H9 (cell line): ENCODE measurements at regions not wholly inside any gene's neighbourhood (a gene's known extent, or its start where the extent isn't known, plus 50 kb on each side); places are given as distances from the start of the nearest gene placed in this dataset.

Experiments used
- DNase-seq: peaks from one replicate; pipeline ENCODE4 v3.0.0-alpha.2; 2017
- H2AFZ ChIP-seq: one replicate; pipeline ENCODE4 v1.6.1; 2013; ENCODE audit warnings: mild to moderate bottlenecking, low read length, control low read depth, moderate library complexity
- H2AK5ac ChIP-seq: 2 replicates; pipeline ENCODE4 v1.6.1; 2013; ENCODE audit warnings: low read length, control low read depth, mixed read lengths; ENCODE audit not compliant: insufficient read length
- H2BK120ac ChIP-seq: one replicate; pipeline ENCODE4 v1.6.1; 2013; ENCODE audit warnings: low read depth, mild to moderate bottlenecking, low read length, control low read depth, inconsistent platforms; ENCODE audit not compliant: poor library complexity, severe bottlenecking
- H2BK12ac ChIP-seq: 2 replicates; pipeline ENCODE4 v1.6.1; 2013; ENCODE audit warnings: low read length, control low read depth, mixed read lengths, low read depth; ENCODE audit not compliant: insufficient read length
- H2BK15ac ChIP-seq: 2 replicates; pipeline ENCODE4 v1.6.1; 2013; ENCODE audit warnings: low read depth, low read length, control low read depth
- H2BK20ac ChIP-seq: one replicate; pipeline ENCODE4 v1.6.1; 2013; ENCODE audit warnings: low read depth, mild to moderate bottlenecking, low read length, control low read depth, inconsistent platforms; ENCODE audit not compliant: poor library complexity, severe bottlenecking
- H2BK5ac ChIP-seq: 2 replicates; pipeline ENCODE4 v1.6.1; 2013; ENCODE audit warnings: low read length, control low read depth, mixed read lengths; ENCODE audit not compliant: insufficient read length
- H3K14ac ChIP-seq: 2 replicates; pipeline ENCODE4 v1.6.1; 2013; ENCODE audit warnings: low read length, control low read depth; ENCODE audit not compliant: insufficient read depth
- H3K18ac ChIP-seq: 2 replicates; pipeline ENCODE4 v1.6.1; 2013; ENCODE audit warnings: low read depth, mild to moderate bottlenecking, mixed read lengths, low read length, control low read depth; ENCODE audit not compliant: insufficient read length
- H3K23ac ChIP-seq: 2 replicates; pipeline ENCODE4 v1.6.1; 2013; ENCODE audit warnings: low read length, control low read depth, mixed read lengths, low read depth; ENCODE audit not compliant: insufficient read length
- H3K23me2 ChIP-seq: 2 replicates; pipeline ENCODE4 v1.6.1; 2013; ENCODE audit warnings: low read depth, mild to moderate bottlenecking, mixed read lengths, low read length, control low read depth; ENCODE audit not compliant: insufficient read length, poor library complexity, severe bottlenecking
- H3K27ac ChIP-seq: 2 replicates; pipeline ENCODE4 v1.5.1; 2013; ENCODE audit warnings: low read length, control low read depth, mixed read lengths, low read depth; ENCODE audit not compliant: insufficient read length
- H3K27me3 ChIP-seq: 2 replicates; pipeline ENCODE4 v1.6.1; 2013; ENCODE audit warnings: low read length, control low read depth, inconsistent platforms; ENCODE audit not compliant: insufficient read depth
- H3K4ac ChIP-seq: 2 replicates; pipeline ENCODE4 v1.6.1; 2013; ENCODE audit warnings: low read depth, mild to moderate bottlenecking, control low read depth, inconsistent platforms, low read length, moderate library complexity
- H3K4me1 ChIP-seq: 2 replicates; pipeline ENCODE4 v1.6.1; 2013; ENCODE audit warnings: low read length, control low read depth, inconsistent platforms; ENCODE audit not compliant: insufficient read depth
- H3K4me2 ChIP-seq: 2 replicates; pipeline ENCODE4 v1.6.1; 2013; ENCODE audit warnings: low read length, control low read depth, mixed read lengths; ENCODE audit not compliant: insufficient read length, insufficient read depth
- H3K56ac ChIP-seq: 2 replicates; pipeline ENCODE4 v1.6.1; 2013; ENCODE audit warnings: low read depth, mild to moderate bottlenecking, mixed read lengths, low read length, control low read depth; ENCODE audit not compliant: insufficient read length
- H3K79me1 ChIP-seq: 2 replicates; pipeline ENCODE4 v1.6.1; 2013; ENCODE audit warnings: low read depth, mild to moderate bottlenecking, moderate library complexity, low read length, control low read depth, inconsistent platforms; ENCODE audit not compliant: insufficient read depth, poor library complexity, severe bottlenecking
- H3K79me2 ChIP-seq: 2 replicates; pipeline ENCODE4 v1.6.1; 2013; ENCODE audit warnings: low read length, control low read depth, inconsistent platforms; ENCODE audit not compliant: insufficient read depth
- H3K9ac ChIP-seq: 2 replicates; pipeline ENCODE4 v1.6.1; 2013; ENCODE audit warnings: low read length, control low read depth, mixed read lengths; ENCODE audit not compliant: insufficient read length; ENCODE audit errors: extremely low read depth
- H3K9me3 ChIP-seq: one replicate; pipeline ENCODE4 v1.6.1; 2013; ENCODE audit warnings: low read depth, low read length, inconsistent platforms; ENCODE audit not compliant: control insufficient read depth
- H3T11ph ChIP-seq: one replicate; pipeline ENCODE4 v1.6.1; 2013; ENCODE audit warnings: mild to moderate bottlenecking, low read length, control low read depth, inconsistent platforms
- H4K20me1 ChIP-seq: one replicate; pipeline ENCODE4 v1.6.1; 2013; ENCODE audit not compliant: control insufficient read depth, insufficient read length, insufficient read depth
- H4K5ac ChIP-seq: 2 replicates; pipeline ENCODE4 v1.6.1; 2013; ENCODE audit warnings: low read depth, mild to moderate bottlenecking, mixed read lengths, low read length, control low read depth; ENCODE audit not compliant: insufficient read length
- H4K8ac ChIP-seq: replicated peaks from 2 replicates; pipeline ENCODE4 v1.6.1; 2013; ENCODE audit warnings: low read length, control low read depth, mixed read lengths, low read depth; ENCODE audit not compliant: insufficient read length
- H4K91ac ChIP-seq: 2 replicates; pipeline ENCODE4 v1.6.1; 2013; ENCODE audit warnings: low read depth, mild to moderate bottlenecking, moderate library complexity, mixed read lengths, low read length, control low read depth; ENCODE audit not compliant: insufficient read length
- H3K27ac Mint-ChIP-seq, 3 experiments: 2 replicates in 2 of 3; 3 replicates in 1 of 3; pipeline ENCODE4 v1.8.0; 2020 to 2021; ENCODE audit warnings: mixed read lengths in 3 of 3, mild to moderate bottlenecking in 1 of 3, moderate library complexity in 1 of 3
- H3K27me3 Mint-ChIP-seq: 2 replicates; pipeline ENCODE4 v1.8.0; 2021; ENCODE audit warnings: low read depth, mild to moderate bottlenecking, moderate library complexity, mixed read lengths
- H3K36me3 Mint-ChIP-seq, 3 experiments: 2 replicates in 2 of 3; 3 replicates in 1 of 3; pipeline ENCODE4 v1.8.0; 2020 to 2021; ENCODE audit warnings: low read depth in 3 of 3, mixed read lengths in 3 of 3; ENCODE audit not compliant: insufficient read depth in 1 of 3
- H3K4me1 Mint-ChIP-seq, 2 experiments: 2 replicates each; pipeline ENCODE4 v1.8.0; 2020; ENCODE audit warnings: mixed read lengths in 2 of 2
- H3K4me3 Mint-ChIP-seq, 2 experiments: 2 replicates in 1 of 2; 3 replicates in 1 of 2; pipeline ENCODE4 v1.8.0; 2020 to 2021; ENCODE audit warnings: mild to moderate bottlenecking in 2 of 2, mixed read lengths in 2 of 2, moderate library complexity in 1 of 2
- H3K9me3 Mint-ChIP-seq, 2 experiments: 2 replicates in 1 of 2; 3 replicates in 1 of 2; pipeline ENCODE4 v1.8.0; 2020; ENCODE audit warnings: mild to moderate bottlenecking in 2 of 2, mixed read lengths in 2 of 2, moderate library complexity in 1 of 2
- WGBS: extraction: QIAGEN DNeasy Blood & Tissue Kit; methylation state at CpG from one replicate; pipeline ENCODE4 v1.1.7; 2013; ENCODE audit warnings: missing lambda C conversion rate, low lambda C conversion rate, mixed read lengths; ENCODE audit not compliant: insufficient read length; ENCODE audit errors: extremely low coverage; 5-methylcytosine and 5-hydroxymethylcytosine counted together
- TF ChIP-seq, protein P1 (sequence below): fragments of 200-600 bp; sonication (generic); conservative IDR thresholded peaks from 3 replicates; pipeline ENCODE4 v1.8.0; 2021; ENCODE audit warnings: antibody characterized with exemption, mild to moderate bottlenecking

DNA sequence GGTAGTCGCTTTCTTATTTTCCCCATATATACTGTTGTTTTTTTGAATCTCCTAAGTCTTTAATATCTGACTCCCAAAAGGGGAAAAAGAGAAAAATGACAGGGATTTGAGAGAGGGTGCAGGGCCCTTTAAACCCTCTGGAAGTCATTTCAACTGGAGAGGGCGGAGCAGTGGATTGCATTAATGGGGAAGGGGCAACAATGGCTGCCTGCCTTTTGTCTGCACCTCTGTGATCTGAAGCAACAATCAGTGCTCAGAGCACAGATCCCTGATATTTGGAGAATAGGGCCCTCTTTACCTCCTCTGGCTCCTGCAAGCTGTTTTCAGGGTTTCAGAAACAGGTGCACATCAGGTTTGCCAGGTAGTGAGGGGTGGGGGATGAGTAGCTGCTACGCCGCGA lies 1458.3 kb upstream of the TENM3 start:
- no peak overlapping the region for H2AFZ ChIP-seq
- TF ChIP-seq, protein P1, sequence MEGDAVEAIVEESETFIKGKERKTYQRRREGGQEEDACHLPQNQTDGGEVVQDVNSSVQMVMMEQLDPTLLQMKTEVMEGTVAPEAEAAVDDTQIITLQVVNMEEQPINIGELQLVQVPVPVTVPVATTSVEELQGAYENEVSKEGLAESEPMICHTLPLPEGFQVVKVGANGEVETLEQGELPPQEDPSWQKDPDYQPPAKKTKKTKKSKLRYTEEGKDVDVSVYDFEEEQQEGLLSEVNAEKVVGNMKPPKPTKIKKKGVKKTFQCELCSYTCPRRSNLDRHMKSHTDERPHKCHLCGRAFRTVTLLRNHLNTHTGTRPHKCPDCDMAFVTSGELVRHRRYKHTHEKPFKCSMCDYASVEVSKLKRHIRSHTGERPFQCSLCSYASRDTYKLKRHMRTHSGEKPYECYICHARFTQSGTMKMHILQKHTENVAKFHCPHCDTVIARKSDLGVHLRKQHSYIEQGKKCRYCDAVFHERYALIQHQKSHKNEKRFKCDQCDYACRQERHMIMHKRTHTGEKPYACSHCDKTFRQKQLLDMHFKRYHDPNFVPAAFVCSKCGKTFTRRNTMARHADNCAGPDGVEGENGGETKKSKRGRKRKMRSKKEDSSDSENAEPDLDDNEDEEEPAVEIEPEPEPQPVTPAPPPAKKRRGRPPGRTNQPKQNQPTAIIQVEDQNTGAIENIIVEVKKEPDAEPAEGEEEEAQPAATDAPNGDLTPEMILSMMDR: no peak
- no peaks in the 10 kb centered on the region for H4K20me1 ChIP-seq
- no peaks in the 10 kb centered on the region for H3K79me2 ChIP-seq
- no peak overlapping the region for H2BK120ac ChIP-seq
- no peaks in the 10 kb centered on the region for H3K79me1 ChIP-seq
- no peak overlapping the region for H3T11ph ChIP-seq
- H3K27me3 ChIP-seq: no peaks in the 10 kb centered on the region
- no peak overlapping the region for H2BK20ac ChIP-seq
- H3K4me1 Mint-ChIP-seq: peaks cover 17 to 19% of the 10 kb centered on the region in 2 experiments
- H3K4me2 ChIP-seq: no peak overlapping the region
- H3K9me3 Mint-ChIP-seq: no peaks in the 10 kb centered on the region
- no peak overlapping the region for H3K4ac ChIP-seq
- H3K56ac ChIP-seq: no peak overlapping the region
- H2BK12ac ChIP-seq: no peak overlapping the region
- H2BK5ac ChIP-seq: no peak overlapping the region
- H3K9ac ChIP-seq: no peak overlapping the region
- no peaks in the 10 kb centered on the region for H3K27me3 Mint-ChIP-seq
- no peak overlapping the region for H2AK5ac ChIP-seq
- no peak overlapping the region for H3K14ac ChIP-seq
- H4K5ac ChIP-seq: no peak overlapping the region
- DNase-seq: no peak
- no peak overlapping the region for H3K4me3 Mint-ChIP-seq
- H3K27ac Mint-ChIP-seq: no peak overlapping the region; a peak in 1 of 7 replicates
- no peak overlapping the region for H2BK15ac ChIP-seq
- H3K27ac ChIP-seq: no peak overlapping the region
- no peak overlapping the region for H4K8ac ChIP-seq
- no peaks in the 10 kb centered on the region for H3K23me2 ChIP-seq
- H3K23ac ChIP-seq: no peak overlapping the region
- no peaks in the 10 kb centered on the region for H3K9me3 ChIP-seq
- H3K4me1 ChIP-seq: no peaks in the 10 kb centered on the region
- no peak overlapping the region for H3K18ac ChIP-seq
- WGBS: no CpG with 5 or more reads among the region's 5 CpGs
- H4K91ac ChIP-seq: no peak overlapping the region
- peaks cover 0 to 3% (median 2%) of the 10 kb centered on the region in 3 experiments; a peak in 2 of 7 replicates for H3K36me3 Mint-ChIP-seq
